ENCODE measurements at regions not wholly inside any gene's neighbourhood (a gene's known extent, or its start where the extent isn't known, plus 50 kb on each side); places are given as distances from the start of the nearest gene placed in this dataset.
"Not testable (repeated sequence)": the region's sequence is repeated elsewhere in the genome, so short reads cannot be mapped to it uniquely, and the experiment has no call there.

DNA sequence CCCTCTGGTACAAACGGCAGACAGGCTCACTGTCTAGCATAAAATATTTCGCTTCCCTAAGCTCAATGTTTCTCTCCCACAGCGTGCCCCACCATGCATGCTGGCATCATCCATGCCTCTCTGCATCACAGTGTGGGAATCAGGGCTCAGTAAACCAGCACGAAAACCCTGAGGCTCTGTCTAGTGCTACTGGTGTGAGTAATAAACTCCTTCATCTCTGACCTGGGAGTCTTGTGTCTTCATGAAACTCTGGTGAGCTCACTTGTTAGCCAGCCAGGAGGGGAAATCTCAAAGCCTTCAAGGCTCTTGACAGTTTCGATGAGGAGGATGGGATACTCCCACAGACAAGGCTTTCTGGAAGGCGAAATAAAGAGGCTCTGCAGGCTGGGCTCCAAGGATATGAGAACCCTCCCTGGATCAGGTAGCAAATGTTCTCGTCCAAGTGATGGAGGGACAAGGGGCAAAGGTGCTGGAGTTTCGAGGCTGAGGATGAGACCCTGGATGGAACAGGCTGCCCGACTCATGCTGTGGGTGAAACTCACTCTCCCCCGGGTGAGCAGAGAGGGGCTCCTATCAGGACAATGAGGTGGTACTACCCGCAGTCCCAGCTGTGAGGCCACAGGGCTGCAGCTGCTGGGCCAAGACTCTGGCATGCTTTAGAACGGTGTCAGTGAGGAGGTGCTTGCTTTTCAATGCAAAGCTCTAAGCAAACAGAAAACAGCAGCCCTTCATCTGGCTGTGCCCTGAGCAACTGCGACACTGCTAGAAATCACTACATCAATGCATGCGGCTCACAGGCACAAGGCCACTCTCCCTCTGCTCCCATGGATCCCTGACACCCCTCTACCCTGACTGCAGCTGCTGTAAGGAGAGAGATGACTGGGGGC is 69.3 kb downstream of the SHANK2 start:
- no peak for DNase-seq

DNA sequence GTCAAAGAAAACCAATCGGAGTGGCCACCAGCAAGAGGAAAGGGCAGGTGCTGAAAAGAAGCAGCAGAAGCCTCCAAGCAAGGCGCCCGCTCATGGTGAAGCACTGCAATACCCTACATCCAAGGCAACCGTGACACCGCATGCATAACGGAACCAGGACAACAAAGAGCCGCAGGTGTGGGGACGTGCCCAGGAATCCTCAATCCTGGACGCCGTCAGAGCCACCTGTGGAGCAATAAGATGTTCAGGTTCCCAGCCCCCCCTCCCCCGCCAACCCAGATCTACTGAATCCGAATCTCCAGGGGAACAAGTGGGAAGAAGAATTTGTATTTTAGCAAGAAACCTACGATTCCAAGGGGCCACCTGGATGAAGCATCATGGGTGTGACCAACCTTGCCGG is 70.8 kb downstream of the SHANK2 start:
- DNase-seq: no peak

- no peak for DNase-seq
These were observed 71.5 kb downstream of the SHANK2 start for GRCh38 chr11:71180694-71181470.

- DNase-seq: no peak
These were observed 72.3 kb downstream of the SHANK2 start for GRCh38 chr11:71179877-71180605.

DNA sequence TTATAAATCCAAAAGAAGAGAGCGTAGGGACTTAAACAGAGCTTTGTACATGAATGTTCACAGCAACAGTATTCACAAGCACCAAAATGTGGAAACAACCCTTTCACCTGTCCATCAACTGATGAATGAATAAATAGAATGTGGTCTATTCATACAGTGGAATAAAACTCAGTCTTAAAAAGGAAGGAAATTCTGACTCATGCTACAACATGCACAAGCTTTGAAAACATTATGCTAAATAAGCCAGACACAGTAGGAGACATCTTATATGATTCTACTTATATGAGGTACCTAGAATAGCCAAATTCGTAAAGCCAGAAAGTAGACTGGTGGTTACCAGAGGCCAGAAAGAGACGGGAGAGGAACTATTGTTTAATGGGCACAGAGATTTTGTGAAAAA is 74.3 kb downstream of the SHANK2 start:
- no peak for DNase-seq

DNA sequence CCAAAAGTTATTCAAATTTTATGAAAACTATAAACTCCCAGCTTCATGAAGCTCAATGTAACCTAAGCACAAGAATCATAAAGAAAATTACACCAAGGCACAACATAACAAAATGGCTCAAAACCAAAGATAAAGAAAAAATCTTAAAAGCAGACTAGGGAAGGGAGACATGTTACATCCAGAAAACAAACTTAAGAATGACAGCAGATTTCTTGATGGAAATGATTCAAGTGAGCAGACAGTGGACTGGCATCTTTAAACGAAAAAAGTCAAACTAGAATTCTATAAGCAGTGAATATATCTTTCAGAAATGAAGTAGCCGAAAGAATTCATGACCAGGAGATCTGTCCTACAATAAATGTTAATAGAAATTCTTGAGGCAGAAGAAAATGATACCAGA is 75.6 kb downstream of the SHANK2 start:
- DNase-seq: no peak

GRCh38 chr11:71173709-71174108 is 78.7 kb downstream of the SHANK2 start:
- no peak for DNase-seq

DNA sequence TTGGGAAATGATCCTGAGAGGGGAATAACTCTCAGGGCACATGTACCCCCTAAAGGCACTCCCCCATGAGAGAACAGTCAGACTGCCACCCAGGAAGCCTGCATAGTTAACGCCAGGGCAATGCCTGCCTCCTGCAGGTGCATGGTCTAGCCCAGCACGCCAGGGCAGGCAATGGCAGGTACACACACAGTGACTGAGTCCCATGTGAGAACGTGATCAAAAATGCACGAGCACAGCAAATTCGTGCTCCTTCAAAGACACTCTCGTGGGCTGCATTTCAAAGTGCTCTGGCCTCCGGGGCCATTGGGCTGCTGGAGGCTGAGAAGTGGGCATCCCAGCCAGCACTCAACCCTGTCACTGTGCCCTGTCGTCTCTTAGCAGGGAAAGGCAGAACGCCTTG is 79.7 kb downstream of the SHANK2 start:
- no peak for DNase-seq

- DNase-seq: no peak
These were observed 80.8 kb downstream of the SHANK2 start for GRCh38 chr11:71171576-71171975.

GRCh38 chr11:71170624-71171423 is 81.6 kb downstream of the SHANK2 start:
- DNase-seq: no peak

DNA sequence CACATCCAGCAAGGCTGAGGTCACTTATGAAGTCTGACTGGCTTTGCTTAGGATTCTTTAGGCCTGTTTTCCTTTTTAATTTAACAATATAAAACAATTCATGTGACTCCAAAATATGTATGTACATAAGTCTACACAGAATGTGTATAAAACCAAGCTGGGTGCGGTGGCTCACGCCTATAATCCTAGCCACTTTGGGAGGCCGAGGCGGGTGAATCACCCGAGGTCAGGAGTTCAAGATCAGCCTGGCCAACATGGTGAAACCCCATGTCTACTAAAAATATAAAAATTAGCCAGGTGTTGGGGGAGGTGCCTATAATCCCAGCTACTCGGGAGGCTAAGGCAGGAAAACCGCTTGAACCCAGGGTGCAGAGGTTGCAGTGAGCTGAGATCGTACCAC is 83.1 kb downstream of the SHANK2 start:
- no peak for DNase-seq

- DNase-seq: not testable (repeated sequence)
These were observed 84.6 kb downstream of the SHANK2 start for GRCh38 chr11:71167814-71168213.

- no peak for DNase-seq
These were observed 86.6 kb downstream of the SHANK2 start for GRCh38 chr11:71165771-71166170.

GRCh38 chr11:71164621-71165020 is 87.8 kb downstream of the SHANK2 start:
- no peak for DNase-seq

GRCh38 chr11:71164186-71164585 is 88.2 kb downstream of the SHANK2 start:
- no peak for DNase-seq

DNA sequence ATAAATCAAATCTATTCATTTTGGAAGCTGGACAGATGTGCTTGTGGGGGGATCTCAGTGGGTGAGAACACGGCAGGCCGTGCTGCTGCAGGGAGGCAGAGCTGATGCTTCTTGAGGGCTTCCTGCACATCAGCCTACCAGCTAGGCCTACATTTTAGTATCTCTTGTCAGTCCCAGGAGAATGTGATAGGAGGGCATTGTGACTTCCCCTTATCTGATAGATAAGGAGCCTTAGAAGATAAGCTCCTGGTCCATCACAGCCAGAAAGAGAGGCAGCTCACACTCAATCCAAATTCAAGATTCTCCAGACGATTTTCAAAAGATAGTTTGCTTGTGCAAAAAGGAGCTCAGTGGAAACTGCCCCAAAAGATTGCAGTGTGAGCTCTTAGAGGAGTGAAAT is 89.0 kb downstream of the SHANK2 start:
- DNase-seq: no peak

- DNase-seq: no peak
These were observed 93.4 kb downstream of the SHANK2 start for GRCh38 chr11:71158936-71159335.

GRCh38 chr11:71157676-71158075 is 94.7 kb downstream of the SHANK2 start:
- not testable (repeated sequence) for DNase-seq

DNA sequence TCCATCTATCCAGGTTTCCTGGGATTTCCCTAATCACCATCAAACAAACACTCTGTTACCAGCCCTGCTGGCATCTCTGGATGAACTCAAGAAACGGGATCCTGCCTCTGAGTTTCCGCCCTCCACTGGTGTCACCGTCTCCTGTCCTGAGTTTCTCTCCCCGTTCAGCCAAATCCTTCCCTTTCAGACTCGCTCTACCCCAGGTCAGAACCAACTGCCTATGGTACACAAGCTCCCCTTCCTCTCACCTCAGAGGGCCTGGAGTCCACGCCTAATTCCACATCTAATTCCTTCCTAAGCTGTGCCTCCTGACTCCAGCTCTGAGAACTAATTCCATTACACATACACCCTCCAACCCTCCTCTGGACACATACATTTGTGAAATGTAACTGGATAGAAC is 96.1 kb downstream of the SHANK2 start:
- DNase-seq: no peak

DNA sequence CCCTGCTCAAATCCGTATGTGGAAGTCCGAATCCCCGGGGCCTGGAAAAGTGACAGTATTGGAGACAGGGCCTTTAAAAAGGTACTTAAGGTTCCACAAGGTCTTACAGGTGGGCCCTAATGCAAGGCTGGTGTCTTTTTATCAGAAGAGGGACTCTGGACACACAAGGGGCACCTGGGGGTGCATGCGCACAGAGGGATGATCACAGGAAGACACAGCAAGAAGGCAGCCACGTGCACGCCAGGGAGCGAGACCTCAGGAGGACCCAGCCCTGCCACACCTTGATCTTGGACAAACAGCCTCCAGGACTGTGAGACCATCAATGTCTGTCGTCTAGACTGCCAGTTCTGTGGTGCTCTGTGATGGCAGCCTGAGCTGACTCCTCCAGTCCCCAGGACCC is 96.5 kb downstream of the SHANK2 start:
- no peak for DNase-seq

GRCh38 chr11:71154261-71154805 is 98.0 kb downstream of the SHANK2 start:
- DNase-seq: no peak
